GM18873 (cell line): ENCODE measurements at regions not wholly inside any gene's neighbourhood (a gene's known extent, or its start where the extent isn't known, plus 50 kb on each side); places are given as distances from the start of the nearest gene placed in this dataset.

Experiments
- ATAC-seq: cut with Tn5 transposase; IDR thresholded peaks from one replicate; pipeline ENCODE4 v1.9.1; 2021; ENCODE audit warnings: mild to moderate bottlenecking, moderate library complexity, moderate number of reproducible peaks; ENCODE audit not compliant: unreplicated experiment, low FRiP score

DNA sequence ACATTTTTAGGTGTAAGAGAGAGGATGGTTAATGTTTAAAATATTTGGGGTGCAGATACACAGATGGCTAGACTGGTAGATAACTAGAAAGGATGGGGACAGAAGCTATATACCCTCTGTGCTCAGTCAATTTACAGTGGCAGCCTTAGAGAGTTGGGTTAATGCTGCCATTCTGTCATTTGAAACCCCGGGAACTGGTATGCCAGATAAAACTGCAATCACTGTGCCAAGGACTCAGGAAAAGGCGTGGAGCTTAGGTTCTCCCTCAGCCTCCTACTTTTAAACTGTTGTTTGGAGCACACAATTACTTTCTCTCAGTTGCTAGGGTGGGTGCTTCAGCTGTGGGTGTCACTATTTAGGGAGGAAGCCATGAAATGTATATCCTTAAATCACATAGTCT lies 90.0 kb upstream of the HNRNPU start:
- no peak for ATAC-seq

GRCh38 chr1:244953901-244954300 lies 89.6 kb upstream of the HNRNPU start:
- no peak for ATAC-seq

GRCh38 chr1:244952940-244953339 lies 88.6 kb upstream of the HNRNPU start:
- peak; percentile 97 for ATAC-seq

DNA sequence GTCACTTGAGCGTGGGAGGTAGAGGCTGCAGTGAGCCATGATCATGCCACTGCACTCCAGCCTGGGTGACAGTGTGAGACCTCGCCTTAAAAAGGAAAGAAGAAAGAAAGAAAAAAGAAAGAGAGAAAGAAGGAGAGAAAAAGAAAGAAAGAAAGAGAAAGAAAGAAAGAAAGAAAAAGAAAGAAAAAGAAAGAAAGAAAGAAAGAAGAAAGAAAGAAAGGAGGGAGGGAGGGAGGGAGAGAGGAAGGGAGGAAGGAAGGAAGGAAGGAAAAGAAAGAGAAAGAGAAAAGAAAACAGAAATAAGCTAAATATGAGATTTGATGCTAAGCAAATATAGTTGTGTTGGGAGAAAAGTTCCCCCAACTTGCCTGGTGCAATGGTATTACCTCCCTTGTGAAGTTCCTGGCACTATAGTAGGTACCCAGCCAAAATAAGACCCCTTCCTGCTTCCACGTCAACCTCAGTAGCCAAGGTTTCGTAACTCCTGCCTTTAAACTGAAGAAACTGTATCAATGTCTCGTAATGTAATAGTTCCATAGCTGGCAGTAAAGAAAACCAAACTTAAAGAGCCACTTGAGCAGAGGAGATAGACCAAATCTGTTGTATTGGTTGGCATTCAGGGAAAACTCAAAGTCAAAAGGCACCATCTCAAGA lies 88.1 kb upstream of the HNRNPU start:
- no peak for ATAC-seq

- no peak for ATAC-seq
Measured at GRCh38 chr1:244948416-244948815, 84.1 kb upstream of the HNRNPU start.

DNA sequence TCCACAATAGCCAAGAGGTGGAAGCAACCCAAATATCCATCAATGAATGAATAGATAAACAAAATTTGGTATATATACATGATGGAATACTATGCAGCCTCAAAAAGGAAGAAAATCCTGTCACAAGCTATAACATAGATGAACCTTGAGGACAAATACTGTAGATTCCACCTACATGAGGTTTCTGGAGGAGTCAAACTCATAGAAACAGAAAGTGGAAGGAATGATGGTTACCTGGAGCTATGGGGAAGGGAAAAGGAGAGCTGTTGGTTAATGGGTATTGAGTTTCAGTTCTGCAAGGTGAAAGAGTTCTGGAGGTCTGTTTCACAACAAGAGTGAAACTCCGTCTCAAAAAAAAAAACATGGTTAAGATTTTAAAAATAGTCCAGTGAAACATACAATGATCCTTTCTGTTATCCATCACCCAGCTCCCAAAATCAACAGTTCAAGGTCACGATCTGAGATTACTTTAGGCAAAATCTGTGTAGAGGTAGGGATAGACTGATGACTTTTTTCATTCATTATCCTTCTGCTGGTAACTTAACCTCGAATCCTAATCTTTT lies 80.8 kb upstream of the HNRNPU start:
- peak; percentile 90 for ATAC-seq

GRCh38 chr1:244941121-244941520 lies 76.8 kb upstream of the HNRNPU start:
- ATAC-seq: peak; percentile 63

- no peak for ATAC-seq
Measured at GRCh38 chr1:244937099-244937498, 72.8 kb upstream of the HNRNPU start.

- no peak for ATAC-seq
Measured at GRCh38 chr1:244920911-244921761, 56.8 kb upstream of the HNRNPU start.

- no peak for ATAC-seq
Measured at GRCh38 chr1:244919320-244920282, 55.3 kb upstream of the HNRNPU start.

- no peak for ATAC-seq
Measured at GRCh38 chr1:244918421-244919319, 54.3 kb upstream of the HNRNPU start.

DNA sequence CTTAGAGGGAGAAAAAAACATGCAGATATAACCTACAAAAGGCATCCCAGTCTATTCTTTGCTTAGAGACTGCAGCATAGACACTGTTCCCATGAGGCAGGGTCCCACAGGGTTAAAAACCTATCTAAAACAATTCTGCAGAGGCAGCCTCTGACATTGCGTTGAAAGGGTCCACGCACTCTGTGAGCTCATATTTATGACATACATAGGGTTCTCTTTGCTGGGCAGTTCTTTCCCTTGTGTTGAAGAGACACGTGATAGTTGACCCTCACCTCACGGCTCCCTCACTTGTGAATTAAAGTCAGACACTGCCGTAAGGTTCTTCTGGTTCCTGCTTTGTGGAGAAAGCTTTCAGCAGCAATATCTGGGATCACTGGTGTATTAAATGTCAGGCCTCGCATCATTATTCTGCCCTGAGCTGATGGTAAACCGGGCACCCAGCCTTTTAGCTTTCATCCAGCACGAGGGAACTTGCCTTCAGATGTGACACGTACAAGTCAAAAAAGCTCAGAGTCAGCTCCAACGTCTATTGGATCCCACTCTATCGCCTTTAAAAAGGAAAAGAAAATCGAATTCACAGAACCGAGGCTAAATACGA lies 52.8 kb upstream of the HNRNPU start:
- ATAC-seq: no peak

- ATAC-seq: no peak
Measured at GRCh38 chr1:244915736-244916135, 51.4 kb upstream of the HNRNPU start.

- ATAC-seq: no peak
Measured at GRCh38 chr1:244914761-244915160, 50.4 kb upstream of the HNRNPU start.
